Stomach (tissue), 8 donors: ENCODE measurements at regions not wholly inside any gene's neighbourhood (a gene's known extent, or its start where the extent isn't known, plus 50 kb on each side); places are given as distances from the start of the nearest gene placed in this dataset.

Experiments
- DNase-seq, 2 donors: peaks; one replicate each; pipeline versions ENCODE4 v3.0.0 to v3.0.0-alpha.2; 2013 to 2019
- H3K27ac ChIP-seq, 5 donors: fragments of 200-600 bp in 4 of 5; sonication (generic) in 4 of 5; one replicate each; pipeline ENCODE4 v1.5.1; 2013 to 2019; ENCODE audit warnings: mild to moderate bottlenecking in 1 of 5, moderate library complexity in 1 of 5
- H3K27me3 ChIP-seq, 3 donors: fragments of 200-600 bp; sonication (generic); one replicate each; pipeline ENCODE4 v1.5.1; 2017 to 2019; ENCODE audit warnings: mixed run types in 1 of 3
- H3K36me3 ChIP-seq, 4 donors: fragments of 200-600 bp; sonication (generic); 1 replicate in 3 of 4; 2 replicates in 1 of 4; pipeline ENCODE4 v1.5.1; 2016 to 2019
- H3K4me1 ChIP-seq, 4 donors: fragments of 200-600 bp; sonication (generic); one replicate each; pipeline ENCODE4 v1.5.1; 2016 to 2019
- H3K4me3 ChIP-seq, 4 donors: fragments of 200-600 bp; sonication (generic) in 3 of 4; one replicate each; pipeline ENCODE4 v1.5.1; 2016 to 2019; ENCODE audit warnings: mild to moderate bottlenecking in 1 of 4
- H3K9me3 ChIP-seq, 4 donors: fragments of 200-600 bp; sonication (generic); one replicate each; pipeline ENCODE4 v1.5.1; 2016 to 2019
- EP300 ChIP-seq: sonication (generic); formaldehyde crosslinking; IDR thresholded peaks from one replicate; pipeline ENCODE4 v1.6.1; 2017; ENCODE audit warnings: antibody characterized with exemption
- POLR2A ChIP-seq, 4 donors: fragments of 450-650 bp; IDR thresholded peaks; one replicate each; pipeline ENCODE4 v1.6.1; 2016; ENCODE audit warnings: antibody characterized with exemption in 4 of 4, control low read depth in 2 of 4, mild to moderate bottlenecking in 1 of 4, moderate library complexity in 1 of 4
- POLR2AphosphoS5 ChIP-seq, 3 donors: sonication (generic); formaldehyde crosslinking; IDR thresholded peaks; one replicate each; pipeline ENCODE4 v1.6.1; 2016; ENCODE audit warnings: antibody characterized with exemption in 3 of 3
- WGBS, 5 donors: extraction: QIAGEN DNeasy Blood & Tissue Kit in 3 of 5; methylation state at CpG; one replicate each; pipeline versions ENCODE4 v1.1.5 to v1.1.7; 2013 to 2018; 5-methylcytosine and 5-hydroxymethylcytosine counted together
- intact Hi-C: fragments of 100-400 bp; cut with DNase I; formaldehyde crosslinking; loops from one replicate; pipeline ENCODE4 v1.15.1; 2023; ENCODE audit warnings: low total_unique reads
- TF ChIP-seq, protein P1 (sequence below), 7 experiments: fragments of 450-650 bp in 4 of 7; fragments of 200-600 bp in 3 of 7; sonication (generic) in 3 of 7; IDR thresholded peaks; one replicate each; pipeline ENCODE4 v1.5.1; 2016 to 2019; ENCODE audit warnings: antibody characterized with exemption in 7 of 7, control low read depth in 2 of 7, mild to moderate bottlenecking in 1 of 7
- donor health status: healthy with polysubstance abuse.
- donor health status: Bipolar disorder and iron deficiency.
- donor health status: healthy.

DNA sequence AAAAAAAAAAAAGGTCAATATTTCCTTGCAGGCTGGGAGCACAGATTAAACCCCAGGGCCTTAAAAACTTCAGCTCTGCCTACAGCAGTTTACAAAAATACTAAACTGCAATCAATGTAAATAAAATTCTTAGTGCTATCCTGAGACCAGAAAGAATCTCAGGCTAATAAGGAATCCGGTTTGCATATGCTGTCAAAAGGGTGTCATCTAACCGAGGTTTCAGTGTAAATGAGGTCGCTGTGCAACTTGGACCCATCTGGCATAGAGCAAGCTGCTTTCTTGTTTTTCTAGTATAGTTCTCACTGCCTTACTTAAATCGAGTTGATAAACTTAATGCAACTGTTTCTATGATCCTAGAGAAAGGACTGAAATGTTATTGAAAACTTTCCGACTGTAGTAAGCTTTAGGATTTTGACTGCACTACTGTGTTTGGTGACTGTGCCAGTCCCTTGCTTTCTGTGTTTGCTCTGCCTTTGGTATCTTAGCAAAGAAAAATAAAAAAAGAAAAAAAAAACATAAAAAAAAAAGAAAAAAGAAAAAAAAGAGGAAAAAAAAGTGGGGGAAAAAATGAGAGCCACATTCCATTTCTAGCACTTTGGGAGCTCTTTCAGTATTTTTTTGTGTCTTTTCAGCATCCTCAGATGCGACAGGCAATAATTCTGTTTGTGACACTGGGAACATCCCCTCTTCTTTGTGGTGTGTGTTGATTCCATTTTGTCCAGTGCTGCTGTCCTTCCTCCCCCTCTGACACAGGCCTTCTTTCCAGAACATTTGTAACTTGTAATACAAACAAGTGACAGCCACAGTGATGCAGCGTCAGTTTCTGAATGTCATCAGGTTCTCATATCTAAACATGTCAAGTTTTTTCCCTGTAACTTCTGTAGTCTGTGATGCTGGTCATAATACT is 340.5 kb downstream of the ZNF536 start:
- H3K9me3 ChIP-seq, result no peaks in the 10 kb centered on the region
- H3K36me3 ChIP-seq, result no peaks in the 10 kb centered on the region
- no peak overlapping the region for H3K4me3 ChIP-seq
- intact Hi-C loops, result no loop called here
- peaks cover 0 to 25% (median 0%) of the 10 kb centered on the region in 3 donors for H3K27me3 ChIP-seq
- H3K27ac ChIP-seq, result no peak overlapping the region
- WGBS, 5 donors, result 51 to 66% (median 54%) methylated on average over 7 of the region's 7 CpGs
- no peak for DNase-seq
- TF ChIP-seq POLR2A (IDR thresholded peaks at IDR 0.05) (no peak), POLR2AphosphoS5 (IDR thresholded peaks at IDR 0.05) (no peak), EP300 (no peak)
- TF ChIP-seq, protein P1, sequence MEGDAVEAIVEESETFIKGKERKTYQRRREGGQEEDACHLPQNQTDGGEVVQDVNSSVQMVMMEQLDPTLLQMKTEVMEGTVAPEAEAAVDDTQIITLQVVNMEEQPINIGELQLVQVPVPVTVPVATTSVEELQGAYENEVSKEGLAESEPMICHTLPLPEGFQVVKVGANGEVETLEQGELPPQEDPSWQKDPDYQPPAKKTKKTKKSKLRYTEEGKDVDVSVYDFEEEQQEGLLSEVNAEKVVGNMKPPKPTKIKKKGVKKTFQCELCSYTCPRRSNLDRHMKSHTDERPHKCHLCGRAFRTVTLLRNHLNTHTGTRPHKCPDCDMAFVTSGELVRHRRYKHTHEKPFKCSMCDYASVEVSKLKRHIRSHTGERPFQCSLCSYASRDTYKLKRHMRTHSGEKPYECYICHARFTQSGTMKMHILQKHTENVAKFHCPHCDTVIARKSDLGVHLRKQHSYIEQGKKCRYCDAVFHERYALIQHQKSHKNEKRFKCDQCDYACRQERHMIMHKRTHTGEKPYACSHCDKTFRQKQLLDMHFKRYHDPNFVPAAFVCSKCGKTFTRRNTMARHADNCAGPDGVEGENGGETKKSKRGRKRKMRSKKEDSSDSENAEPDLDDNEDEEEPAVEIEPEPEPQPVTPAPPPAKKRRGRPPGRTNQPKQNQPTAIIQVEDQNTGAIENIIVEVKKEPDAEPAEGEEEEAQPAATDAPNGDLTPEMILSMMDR (IDR thresholded peaks at IDR 0.05), result no peak
- no peaks in the 10 kb centered on the region for H3K4me1 ChIP-seq

DNA sequence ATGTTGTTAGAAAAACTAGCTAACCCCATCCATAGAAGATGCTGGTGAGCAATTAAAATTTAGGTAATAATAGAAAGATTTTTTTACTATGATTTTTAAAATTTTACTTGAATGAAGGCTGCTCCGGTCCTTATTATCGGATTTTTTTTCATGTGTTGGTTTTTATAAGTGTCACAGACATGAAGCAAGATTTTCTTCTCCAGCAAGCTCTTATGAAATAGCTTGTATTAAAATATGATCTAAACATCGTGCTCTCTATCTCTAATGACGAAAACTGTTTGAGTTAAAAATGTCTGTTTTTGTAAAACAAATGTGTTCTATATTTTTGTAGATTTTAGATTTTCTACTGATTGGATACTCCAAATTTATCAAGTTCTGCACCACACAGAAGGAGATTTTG is 339.6 kb downstream of the ZNF536 start:
- peaks cover 0 to 25% (median 0%) of the 10 kb centered on the region in 3 donors for H3K27me3 ChIP-seq
- DNase-seq, result no peak
- H3K27ac ChIP-seq, result no peak overlapping the region
- 87 to 90% (median 90%) methylated on average over 4 of the region's 4 CpGs for WGBS, 5 donors
- intact Hi-C loops, result no loop called here
- TF ChIP-seq POLR2A (IDR thresholded peaks at IDR 0.05), result no peak
- no peak for TF ChIP-seq EP300
- TF ChIP-seq POLR2AphosphoS5 (IDR thresholded peaks at IDR 0.05), result no peak
- TF ChIP-seq, protein P1 (IDR thresholded peaks at IDR 0.05), result no peak
- no peaks in the 10 kb centered on the region for H3K36me3 ChIP-seq
- H3K9me3 ChIP-seq, result no peaks in the 10 kb centered on the region
- H3K4me1 ChIP-seq, result no peaks in the 10 kb centered on the region
- H3K4me3 ChIP-seq, result no peak overlapping the region

DNA sequence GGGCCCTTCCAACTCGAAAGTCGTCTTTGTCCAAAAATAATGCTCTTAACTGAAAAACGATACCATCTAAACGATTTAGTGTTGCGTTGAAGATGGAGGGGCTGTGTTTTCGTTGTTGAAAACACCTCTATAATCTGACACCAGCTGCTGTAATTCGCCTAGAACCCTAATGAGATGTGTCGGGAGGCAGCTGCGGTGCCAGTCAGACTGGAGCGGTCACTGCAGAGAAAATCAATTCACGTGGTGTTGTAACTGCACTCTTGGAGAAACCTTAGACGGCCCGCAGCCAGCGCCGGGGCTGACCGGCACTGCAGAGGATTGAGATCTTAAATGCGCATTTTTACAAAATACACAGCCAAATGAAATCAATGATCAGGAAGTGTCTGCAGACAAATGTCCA is 339.1 kb downstream of the ZNF536 start:
- TF ChIP-seq EP300 (no peak), POLR2A (IDR thresholded peaks at IDR 0.05) (no peak), POLR2AphosphoS5 (IDR thresholded peaks at IDR 0.05) (no peak)
- TF ChIP-seq, protein P1 (IDR thresholded peaks at IDR 0.05), result no peak
- H3K9me3 ChIP-seq, result no peaks in the 10 kb centered on the region
- no peak overlapping the region for H3K4me3 ChIP-seq
- H3K27ac ChIP-seq, result no peak overlapping the region
- WGBS, 5 donors, result 43 to 64% (median 49%) methylated on average over 17 of the region's 17 CpGs
- DNase-seq, result no peak
- no peaks in the 10 kb centered on the region for H3K4me1 ChIP-seq
- intact Hi-C loops, result no loop called here
- peaks cover 0 to 25% (median 0%) of the 10 kb centered on the region in 3 donors for H3K27me3 ChIP-seq
- no peaks in the 10 kb centered on the region for H3K36me3 ChIP-seq

DNA sequence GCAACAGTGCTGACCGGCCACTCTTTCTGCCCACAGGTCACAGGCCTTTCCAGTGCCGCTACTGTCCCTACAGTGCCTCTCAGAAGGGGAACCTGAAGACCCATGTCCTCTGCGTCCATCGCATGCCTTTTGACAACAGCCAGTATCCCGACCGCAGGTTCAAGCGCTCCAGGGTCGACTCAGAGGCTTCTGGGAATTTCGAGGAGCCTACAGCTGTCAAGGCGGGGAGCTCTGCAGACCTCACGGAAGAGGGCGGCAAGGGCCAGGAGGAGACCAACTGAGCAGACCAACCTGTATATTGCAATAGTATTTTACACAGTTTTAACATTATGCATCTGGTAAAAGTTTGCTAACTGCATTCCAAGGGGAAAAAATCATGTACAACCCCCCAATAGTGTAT is 338.5 kb downstream of the ZNF536 start:
- no peak for DNase-seq
- Histone ChIP-seq H3K27me3 (peaks cover 0 to 25% (median 0%) of the 10 kb centered on the region in 3 donors), H3K27ac (no peak overlapping the region), H3K36me3 (no peaks in the 10 kb centered on the region), H3K4me3 (no peak overlapping the region), H3K4me1 (no peaks in the 10 kb centered on the region), H3K9me3 (no peaks in the 10 kb centered on the region)
- WGBS, 5 donors, result 76 to 86% (median 80%) methylated on average over 11 to 12 of the region's 12 CpGs
- TF ChIP-seq, protein P1 (IDR thresholded peaks at IDR 0.05), result no peak
- no peak for TF ChIP-seq POLR2AphosphoS5 (IDR thresholded peaks at IDR 0.05)
- no peak for TF ChIP-seq POLR2A (IDR thresholded peaks at IDR 0.05)
- no peak for TF ChIP-seq EP300
- intact Hi-C loops, result no loop called here
